Endometrial microvascular endothelial cells (primary cell): ENCODE measurements at regions not wholly inside any gene's neighbourhood (a gene's known extent, or its start where the extent isn't known, plus 50 kb on each side); places are given as distances from the start of the nearest gene placed in this dataset.
"Not testable (repeated sequence)": the region's sequence is repeated elsewhere in the genome, so short reads cannot be mapped to it uniquely, and the experiment has no call there.

Experiments used
- in situ Hi-C: cut with HindIII; loops from 2 replicates; pipeline ENCODE4 v1.10.0; 2017; ENCODE audit warnings: low sequenced_read_pairs, low pct_unique_long_range_greater_than_20kb; ENCODE audit errors: inconsistent ontology term

DNA sequence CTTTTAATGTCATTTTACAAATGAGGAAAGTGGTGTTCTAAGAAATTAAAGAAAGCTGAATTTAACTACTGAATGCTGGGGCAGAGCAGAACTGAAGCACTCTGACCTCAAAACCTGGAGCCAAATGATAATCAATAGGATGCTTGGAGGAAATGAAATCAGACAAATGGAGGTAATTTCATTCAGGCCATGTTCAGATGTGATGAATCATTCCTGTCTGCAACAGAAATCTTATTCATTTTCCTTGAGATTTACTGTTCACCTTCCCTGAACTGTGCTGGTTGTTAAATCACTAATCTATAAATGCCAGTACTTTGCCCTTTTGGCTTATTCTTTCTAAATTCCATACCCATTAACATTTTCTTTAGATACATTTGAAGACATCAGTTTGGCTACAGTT, 85.6 kb upstream of the SNX7 start:
- in situ Hi-C loops: no loop called here

DNA sequence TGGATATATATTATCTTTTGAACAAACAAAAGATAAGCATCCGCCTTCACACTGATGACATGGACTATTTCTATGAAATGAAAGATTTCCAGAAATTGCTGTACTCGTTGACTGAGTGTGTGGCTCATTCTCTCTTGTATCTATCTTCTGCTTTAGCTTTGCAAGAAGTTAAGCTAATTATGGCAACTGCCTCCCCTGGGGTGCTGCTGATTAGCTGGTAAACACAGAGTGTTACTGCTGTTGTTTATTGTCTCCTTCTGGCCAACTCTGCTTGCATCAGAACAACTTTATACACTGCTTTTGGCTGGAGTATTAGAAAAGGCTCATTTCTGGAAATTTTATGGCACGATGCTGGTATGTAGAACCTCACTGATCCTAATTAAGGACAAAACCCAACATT, 95.6 kb upstream of the SNX7 start:
- in situ Hi-C loops: no loop called here

DNA sequence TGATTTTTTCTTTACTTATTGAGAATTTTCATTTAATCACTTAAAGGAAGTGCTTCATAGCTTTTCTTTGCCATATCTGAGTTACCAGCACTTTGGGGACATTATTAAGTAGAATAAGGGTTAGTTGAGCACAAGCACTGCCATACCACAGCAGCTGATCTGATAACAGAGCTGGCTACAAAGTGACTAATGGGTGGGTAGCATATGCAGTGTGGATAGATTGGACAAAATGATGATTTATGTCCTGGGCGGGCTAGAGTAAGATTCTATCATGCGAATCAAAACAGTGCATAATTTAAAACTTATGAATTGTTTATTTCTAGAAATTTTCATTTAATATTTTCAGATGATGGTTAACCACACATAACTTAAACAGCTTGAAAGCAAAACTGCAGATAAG, 102.2 kb upstream of the SNX7 start:
- in situ Hi-C loops: no loop called here

- in situ Hi-C loops: no loop called here
Measured at GRCh38 chr1:98557895-98558294, 103.6 kb upstream of the SNX7 start.

DNA sequence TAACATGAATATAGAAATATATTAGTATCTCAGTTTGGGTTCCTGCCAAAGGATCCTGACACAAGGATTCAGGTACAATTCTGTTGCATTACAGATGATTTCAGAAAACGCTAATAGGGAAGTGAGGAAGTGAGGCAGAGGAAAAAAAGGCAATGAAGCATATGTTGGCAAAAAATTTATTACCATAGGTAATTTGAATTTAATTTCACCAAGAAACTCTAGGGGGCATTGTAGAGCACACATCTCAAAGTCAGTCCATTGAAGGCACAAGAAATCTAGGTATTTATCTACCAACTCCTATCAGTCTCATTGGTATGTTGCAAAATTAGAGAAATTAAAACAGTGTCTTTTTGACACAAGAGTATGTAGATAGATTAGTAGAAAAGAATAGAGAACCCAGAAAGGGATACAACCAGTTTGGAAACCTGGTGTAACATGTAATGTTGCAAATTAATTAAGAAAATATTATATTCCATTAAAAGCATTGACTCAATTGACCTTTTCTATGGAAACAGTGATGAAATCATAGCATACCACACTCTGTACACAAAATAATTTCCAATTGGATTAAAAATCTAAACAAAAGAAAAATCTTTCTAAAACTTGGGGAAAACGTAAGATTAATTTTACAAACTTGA, 104.9 kb upstream of the SNX7 start:
- in situ Hi-C loops: no loop called here

GRCh38 chr1:98555814-98556213, 105.7 kb upstream of the SNX7 start:
- in situ Hi-C loops: no loop called here

DNA sequence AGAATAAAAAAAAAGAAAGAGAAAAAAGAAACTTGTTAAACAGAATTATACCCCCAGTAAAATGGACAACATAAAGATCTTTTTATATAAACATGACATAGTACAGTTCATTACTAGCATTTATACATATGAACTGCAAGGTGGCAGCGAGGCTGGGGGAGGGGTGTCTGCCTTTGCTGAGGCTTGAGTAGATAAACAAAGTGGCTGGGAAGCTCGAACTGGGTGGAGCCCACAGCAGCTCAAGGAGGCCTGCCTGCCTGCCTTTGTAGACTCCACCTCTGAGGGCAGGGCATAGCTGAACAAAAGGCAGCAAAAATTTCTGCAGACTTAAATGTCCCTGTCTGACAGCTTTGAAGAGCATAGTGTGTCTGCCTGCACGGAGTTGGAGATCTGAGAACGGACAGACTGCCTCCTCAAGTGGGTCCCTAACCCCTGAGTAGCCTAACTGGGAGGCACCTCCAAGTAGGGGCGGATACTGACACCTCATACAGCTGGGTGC, 108.9 kb upstream of the SNX7 start:
- in situ Hi-C loops: not testable (repeated sequence)

DNA sequence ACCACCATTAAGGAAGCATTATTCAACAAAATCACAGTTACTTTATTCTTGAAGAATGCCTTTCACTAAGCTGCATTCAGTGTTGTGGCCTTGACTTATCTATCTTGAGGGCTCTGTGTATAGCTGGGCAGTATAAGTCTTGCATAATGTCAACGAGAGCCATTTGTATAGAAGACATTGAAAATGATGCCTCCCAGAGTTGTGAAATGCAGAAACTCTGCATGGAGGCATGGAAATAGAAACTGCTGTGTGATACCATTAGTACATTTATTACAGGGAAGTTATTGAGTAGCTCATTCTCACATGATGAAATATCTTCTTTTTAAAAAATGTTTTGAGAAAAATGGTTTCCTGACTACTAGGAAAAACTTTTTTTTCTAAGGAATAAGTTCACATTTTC, 111.4 kb upstream of the SNX7 start:
- in situ Hi-C loops: no loop called here

GRCh38 chr1:98546319-98546718, 115.2 kb upstream of the SNX7 start:
- in situ Hi-C loops: no loop called here

DNA sequence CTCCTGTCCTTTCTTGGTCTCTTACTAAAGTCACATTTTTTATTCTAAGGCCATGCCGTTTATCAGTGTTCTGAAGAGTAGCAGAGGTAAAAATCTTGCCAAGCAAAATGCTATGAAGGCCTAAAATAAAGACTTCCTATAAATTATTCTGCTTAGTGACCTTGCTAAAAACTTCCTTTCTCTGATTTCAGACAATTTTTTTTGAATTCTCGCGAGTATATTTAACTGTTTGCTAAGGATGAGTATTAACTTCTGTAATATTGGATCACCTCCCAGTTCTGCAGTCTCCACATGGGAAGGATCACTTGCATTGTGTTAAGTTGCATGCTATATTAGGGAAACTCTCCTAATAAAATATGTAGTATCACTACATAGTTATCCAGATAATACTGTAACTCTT, 123.4 kb upstream of the SNX7 start:
- in situ Hi-C loops: no loop called here

- in situ Hi-C loops: no loop called here
Measured at GRCh38 chr1:98523256-98523655, 138.3 kb upstream of the SNX7 start.

DNA sequence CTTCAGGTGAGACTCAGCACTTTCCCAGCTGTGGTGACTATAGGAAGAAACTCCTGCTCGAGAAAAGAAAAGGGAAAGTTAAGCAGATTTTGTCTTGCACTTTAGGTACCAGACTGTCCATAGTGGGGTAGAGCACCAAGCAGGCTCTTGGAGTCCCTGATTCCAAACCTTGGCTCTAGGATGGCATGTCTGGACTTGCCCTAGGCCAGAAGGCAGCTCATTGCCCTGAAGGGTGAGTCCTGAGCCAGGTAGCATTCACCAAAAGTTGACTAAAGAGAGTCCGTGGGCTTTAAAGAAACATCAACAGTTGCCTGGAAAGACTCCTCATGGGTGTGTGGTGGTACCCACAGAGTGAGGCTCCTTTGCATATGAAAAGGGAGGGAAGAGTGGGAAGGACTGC, 145.2 kb upstream of the SNX7 start:
- in situ Hi-C loops: no loop called here

DNA sequence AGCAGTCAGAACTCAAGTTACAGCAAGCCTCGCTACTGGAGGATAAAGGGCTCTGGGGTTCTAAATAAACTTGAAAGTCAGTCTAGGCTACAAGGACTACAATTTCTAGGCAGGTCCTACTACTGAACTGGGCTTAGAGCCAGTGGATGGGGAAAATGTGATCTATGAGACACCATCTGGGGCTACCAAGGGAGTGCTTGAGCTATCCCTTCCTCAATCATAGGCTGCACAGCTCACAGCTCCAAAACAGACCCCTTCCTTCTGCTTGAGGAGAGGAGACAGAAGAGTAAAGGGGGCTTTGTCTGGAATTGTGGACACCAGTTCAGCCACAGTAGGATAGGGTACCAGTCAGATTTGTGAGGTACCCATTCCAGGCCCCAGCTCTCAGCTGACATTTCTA, 145.8 kb upstream of the SNX7 start:
- in situ Hi-C loops: no loop called here

- in situ Hi-C loops: not testable (repeated sequence)
Measured at GRCh38 chr1:98512216-98512615, 149.3 kb upstream of the SNX7 start.

GRCh38 chr1:98503771-98504170, 157.8 kb upstream of the SNX7 start:
- in situ Hi-C loops: no loop called here

- in situ Hi-C loops: no loop called here
Measured at GRCh38 chr1:98502937-98503336, 158.6 kb upstream of the SNX7 start.

GRCh38 chr1:98500324-98500723, 161.2 kb upstream of the SNX7 start:
- in situ Hi-C loops: no loop called here

- in situ Hi-C loops: no loop called here
Measured at GRCh38 chr1:98498651-98499050, 162.9 kb upstream of the SNX7 start.

- in situ Hi-C loops: no loop called here
Measured at GRCh38 chr1:98497497-98497896, 164.0 kb upstream of the SNX7 start.

- in situ Hi-C loops: no loop called here
Measured at GRCh38 chr1:98496256-98496995, 165.1 kb upstream of the SNX7 start.

DNA sequence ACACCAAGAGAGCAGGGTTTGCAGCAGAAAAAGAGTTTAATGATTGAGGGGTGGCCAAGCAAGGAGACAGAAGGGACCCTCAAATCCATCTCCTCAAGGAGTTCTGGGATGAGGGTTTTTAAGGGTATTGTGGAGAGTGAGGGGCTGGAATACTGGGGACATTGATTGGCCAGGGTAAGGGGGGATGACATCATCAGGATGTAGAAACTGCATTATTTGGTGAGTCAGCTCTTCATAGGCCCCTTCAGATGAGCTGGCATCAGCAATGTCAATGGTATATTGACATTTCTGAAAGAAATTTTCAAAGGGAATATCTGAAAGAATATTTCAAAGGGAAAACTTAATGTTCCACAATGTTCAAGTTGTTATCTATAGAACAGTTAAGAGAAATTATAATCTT, 168.1 kb upstream of the SNX7 start:
- in situ Hi-C loops: no loop called here
